Choroid plexus epithelial cell (primary cell): ENCODE measurements at regions not wholly inside any gene's neighbourhood (a gene's known extent, or its start where the extent isn't known, plus 50 kb on each side); places are given as distances from the start of the nearest gene placed in this dataset.

Experiments
- DNase-seq: peaks from one replicate; pipeline ENCODE4 v3.0.0-alpha.2; 2010; ENCODE audit warnings: low read depth
- H3K4me3 ChIP-seq: 2 replicates; pipeline ENCODE4 v1.5.1; 2011; ENCODE audit warnings: low read depth, mild to moderate bottlenecking, control low read depth, low read length, moderate library complexity
- TF ChIP-seq, protein P1 (sequence below): conservative IDR thresholded peaks from 2 replicates; pipeline ENCODE4 v1.5.1; 2011; ENCODE audit warnings: low read depth, mild to moderate bottlenecking, control low read depth, inconsistent platforms, low read length, moderate library complexity

DNA sequence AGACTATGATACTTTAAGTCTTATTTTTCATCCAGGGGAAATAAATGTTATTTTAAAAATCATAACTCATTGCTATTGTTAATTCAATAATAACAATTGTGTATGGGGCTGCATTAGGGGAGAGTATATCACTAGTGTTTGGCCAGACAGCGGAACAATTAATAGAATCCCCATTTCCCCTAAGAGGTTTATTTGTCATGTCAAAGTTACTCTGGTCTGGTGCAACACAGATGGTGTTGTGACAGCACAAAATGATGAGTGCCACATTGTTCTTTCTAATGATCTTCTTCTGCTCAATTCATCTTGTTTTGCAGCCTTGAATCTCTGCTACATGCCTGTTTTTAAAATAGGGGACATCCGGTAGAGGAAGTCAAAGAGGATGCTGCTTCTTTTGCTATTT, 351.6 kb downstream of the NSUN3 start:
- no peak for DNase-seq
- TF ChIP-seq, protein P1, sequence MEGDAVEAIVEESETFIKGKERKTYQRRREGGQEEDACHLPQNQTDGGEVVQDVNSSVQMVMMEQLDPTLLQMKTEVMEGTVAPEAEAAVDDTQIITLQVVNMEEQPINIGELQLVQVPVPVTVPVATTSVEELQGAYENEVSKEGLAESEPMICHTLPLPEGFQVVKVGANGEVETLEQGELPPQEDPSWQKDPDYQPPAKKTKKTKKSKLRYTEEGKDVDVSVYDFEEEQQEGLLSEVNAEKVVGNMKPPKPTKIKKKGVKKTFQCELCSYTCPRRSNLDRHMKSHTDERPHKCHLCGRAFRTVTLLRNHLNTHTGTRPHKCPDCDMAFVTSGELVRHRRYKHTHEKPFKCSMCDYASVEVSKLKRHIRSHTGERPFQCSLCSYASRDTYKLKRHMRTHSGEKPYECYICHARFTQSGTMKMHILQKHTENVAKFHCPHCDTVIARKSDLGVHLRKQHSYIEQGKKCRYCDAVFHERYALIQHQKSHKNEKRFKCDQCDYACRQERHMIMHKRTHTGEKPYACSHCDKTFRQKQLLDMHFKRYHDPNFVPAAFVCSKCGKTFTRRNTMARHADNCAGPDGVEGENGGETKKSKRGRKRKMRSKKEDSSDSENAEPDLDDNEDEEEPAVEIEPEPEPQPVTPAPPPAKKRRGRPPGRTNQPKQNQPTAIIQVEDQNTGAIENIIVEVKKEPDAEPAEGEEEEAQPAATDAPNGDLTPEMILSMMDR = no peak
- no peak overlapping the region for H3K4me3 ChIP-seq

DNA sequence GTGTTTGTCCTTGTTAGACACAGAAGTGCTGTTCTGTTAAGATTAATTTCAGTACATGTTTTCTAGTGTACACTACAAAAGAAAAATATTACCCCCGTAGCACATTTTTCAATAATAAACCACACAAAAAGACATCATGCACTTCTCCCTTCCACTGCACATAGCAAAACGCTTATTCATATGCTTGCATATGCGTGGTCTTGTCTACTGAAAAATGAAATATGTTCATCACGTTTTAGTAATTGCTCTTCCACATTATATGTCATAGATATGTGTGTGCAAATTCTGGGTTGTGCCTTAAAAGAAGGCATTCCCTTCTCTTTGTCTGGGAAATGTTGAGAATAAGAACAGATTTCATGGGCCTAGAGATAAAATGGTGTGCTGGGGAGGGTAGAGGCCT, 353.9 kb downstream of the NSUN3 start:
- TF ChIP-seq, protein P1 = no peak
- no peak for DNase-seq
- H3K4me3 ChIP-seq = no peak overlapping the region

DNA sequence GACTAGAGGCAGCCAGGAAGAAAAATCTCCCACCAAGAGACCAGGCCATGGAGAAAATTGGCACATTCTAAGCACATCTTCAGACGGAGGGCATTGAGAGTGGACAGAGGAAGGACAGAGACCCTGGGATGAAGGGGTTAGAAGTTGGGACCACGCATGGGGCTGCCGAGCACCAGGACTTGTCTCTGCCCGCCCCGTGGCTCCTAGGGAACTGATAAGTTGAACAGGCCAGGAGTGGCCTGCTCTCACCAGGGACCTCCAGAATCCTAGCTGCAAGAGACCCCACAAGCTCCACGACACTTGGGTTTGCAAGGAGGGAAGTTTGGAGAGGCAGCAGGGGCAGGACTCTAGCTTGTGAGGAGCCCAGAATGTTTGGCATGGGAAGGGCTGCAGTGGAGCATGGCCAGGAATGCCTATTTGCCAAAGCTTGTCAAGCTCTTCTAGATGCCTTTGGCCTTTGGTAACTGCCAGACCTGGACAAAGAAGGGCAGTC, 355.1 kb downstream of the NSUN3 start:
- H3K4me3 ChIP-seq = no peak overlapping the region
- TF ChIP-seq, protein P1 = no peak
- no peak for DNase-seq

DNA sequence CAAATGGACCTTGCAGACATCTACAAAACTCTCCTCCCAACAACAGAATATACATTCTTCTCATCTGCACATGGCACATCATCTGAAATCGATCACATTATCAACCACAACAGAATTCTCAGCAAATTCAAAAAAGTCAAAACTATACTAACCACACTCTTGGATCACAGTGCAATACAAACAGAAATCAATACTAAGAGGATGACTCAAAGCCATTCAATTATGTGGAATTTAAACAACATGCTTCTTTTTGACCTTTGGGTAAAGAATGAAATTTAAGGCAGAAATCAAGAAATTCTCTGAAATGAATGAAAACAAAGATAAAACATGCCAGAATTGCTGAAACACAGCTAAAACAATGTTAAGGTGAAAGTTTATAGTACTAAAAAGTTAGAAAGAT, 358.1 kb downstream of the NSUN3 start:
- no peak for DNase-seq
- TF ChIP-seq, protein P1 = no peak
- no peak overlapping the region for H3K4me3 ChIP-seq

DNA sequence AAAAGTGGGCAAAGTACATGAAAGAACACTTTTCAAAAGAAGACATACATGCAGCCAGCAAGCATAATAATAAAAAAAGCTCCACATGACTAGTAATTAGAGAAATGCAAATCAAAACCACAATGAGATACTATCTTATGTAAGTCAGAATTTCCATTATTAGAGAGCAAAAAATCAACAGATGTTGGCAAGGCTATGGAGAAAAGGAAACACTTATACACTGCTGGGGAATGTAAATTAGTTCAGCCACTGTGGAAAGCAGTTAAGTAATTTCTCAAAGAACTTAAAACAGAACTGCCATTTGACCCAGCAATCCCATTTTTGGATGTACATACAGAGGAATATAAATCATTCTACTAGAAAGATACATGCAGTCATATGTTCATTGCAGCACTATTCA, 360.7 kb downstream of the NSUN3 start:
- TF ChIP-seq, protein P1 = no peak
- DNase-seq = peak; percentile 41
- H3K4me3 ChIP-seq = no peak overlapping the region

DNA sequence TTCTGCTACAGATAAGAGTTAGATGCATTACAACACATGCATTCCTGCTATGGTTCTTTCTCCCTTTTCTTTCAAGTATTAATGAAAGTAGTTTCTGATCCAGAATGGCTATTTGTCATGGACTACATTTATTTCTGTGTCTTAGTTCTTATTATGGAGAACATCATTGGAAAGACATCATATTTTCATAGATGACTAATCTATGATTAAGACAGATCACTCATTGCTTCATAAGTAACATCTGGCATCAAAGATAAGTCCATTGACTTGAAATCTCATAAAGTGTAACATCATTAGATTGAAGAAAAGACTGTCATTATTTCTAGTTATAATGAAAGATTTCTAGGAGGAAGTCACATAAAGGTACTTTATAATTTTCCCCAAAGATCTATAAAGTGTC, 366.7 kb downstream of the NSUN3 start:
- no peak for DNase-seq
- H3K4me3 ChIP-seq = no peak overlapping the region
- TF ChIP-seq, protein P1 = no peak

DNA sequence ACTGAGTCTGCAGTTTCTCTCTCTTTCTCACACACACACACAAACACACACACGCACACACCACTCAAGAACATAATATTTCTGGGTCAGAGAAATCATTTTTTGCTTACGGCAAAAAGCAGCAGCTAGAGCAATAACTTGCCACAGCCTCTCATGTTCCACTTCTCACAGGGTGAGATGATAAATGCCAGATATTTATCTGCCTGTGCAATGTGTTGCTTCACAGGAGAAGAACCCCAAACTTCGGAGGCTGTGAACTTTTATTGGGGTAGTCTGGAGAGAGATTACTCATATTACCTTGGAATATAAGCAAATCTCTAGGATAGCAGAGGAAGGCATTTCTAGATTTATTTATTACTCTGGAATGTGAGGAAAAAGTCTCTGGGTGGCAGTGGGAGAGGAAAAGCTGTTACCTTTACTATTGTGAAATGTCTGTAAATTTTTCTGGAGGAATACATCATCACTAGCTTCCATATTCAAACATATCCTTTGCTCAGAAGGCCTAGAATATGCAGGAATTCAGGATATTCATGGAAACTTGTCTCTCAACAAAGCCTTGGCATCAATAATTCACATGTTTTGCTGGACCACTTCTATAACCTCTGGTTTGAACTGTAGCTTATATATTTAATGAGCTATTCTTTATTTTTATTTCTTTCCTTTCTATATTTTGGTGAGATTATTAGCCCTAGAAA, 369.2 kb downstream of the NSUN3 start:
- TF ChIP-seq, protein P1 = no peak
- DNase-seq = peak; percentile 61
- no peak overlapping the region for H3K4me3 ChIP-seq
